Fibroblast of lung (primary cell): ENCODE measurements at regions not wholly inside any gene's neighbourhood (a gene's known extent, or its start where the extent isn't known, plus 50 kb on each side); places are given as distances from the start of the nearest gene placed in this dataset.

Experiments used
- CTCF ChIP-seq, 2 donors: IDR thresholded peaks in 1 of 2; conservative IDR thresholded peaks in 1 of 2; 1 replicate in 1 of 2; 2 replicates in 1 of 2; pipeline ENCODE4 v1.5.1; 2011 to 2012; ENCODE audit warnings: low read length in 2 of 2, control low read depth in 1 of 2, inconsistent platforms in 1 of 2, low read depth in 1 of 2, mild to moderate bottlenecking in 1 of 2
- EZH2 ChIP-seq: IDR thresholded peaks from 2 replicates; pipeline ENCODE4 v1.5.1; 2012; ENCODE audit warnings: low read length, control low read depth, mild to moderate bottlenecking; ENCODE audit errors: missing control alignments

GRCh38 chr3:94665922-94666321 is 603.1 kb downstream of the NSUN3 start:
- no peak for TF ChIP-seq CTCF (conservative IDR thresholded peaks at IDR 0.05 in 1 of 2, IDR thresholded peaks at IDR 0.05 in 1 of 2; ENCODE audit: low read depth in 1 of 2, low read length in 2 of 2)
- TF ChIP-seq EZH2: no peak
